NOMO-1 treated with DMSO at 0.1 percent for 48 hours (cell line): ENCODE measurements at regions not wholly inside any gene's neighbourhood (a gene's known extent, or its start where the extent isn't known, plus 50 kb on each side); places are given as distances from the start of the nearest gene placed in this dataset.

Experiments
- DNase-seq: peaks from one replicate; lab custom pipeline; 2025; ENCODE audit not compliant: unreplicated experiment; lab: John Stamatoyannopoulos, UW

- no peak for DNase-seq
Measured at GRCh38 chr12:124388038-124388671, 93.3 kb downstream of the RFLNA start.

GRCh38 chr12:124387528-124387911, 92.6 kb downstream of the RFLNA start:
- DNase-seq: no peak

GRCh38 chr12:124386661-124387527, 92.0 kb downstream of the RFLNA start:
- DNase-seq: no peak

GRCh38 chr12:124386059-124386458, 91.2 kb downstream of the RFLNA start:
- no peak for DNase-seq

- no peak for DNase-seq
Measured at GRCh38 chr12:124385219-124385969, 90.5 kb downstream of the RFLNA start.

GRCh38 chr12:124384299-124384894, 89.5 kb downstream of the RFLNA start:
- no peak for DNase-seq

GRCh38 chr12:124383028-124383427, 88.1 kb downstream of the RFLNA start:
- no peak for DNase-seq

GRCh38 chr12:124381456-124382296, 86.8 kb downstream of the RFLNA start:
- DNase-seq: peak; percentile 47

GRCh38 chr12:124380796-124381455, 86.0 kb downstream of the RFLNA start:
- DNase-seq: peak; percentile 17

GRCh38 chr12:124379938-124380754, 85.3 kb downstream of the RFLNA start:
- peak; percentile 40 for DNase-seq

GRCh38 chr12:124379379-124379937, 84.6 kb downstream of the RFLNA start:
- DNase-seq: no peak

GRCh38 chr12:124378926-124379325, 84.0 kb downstream of the RFLNA start:
- DNase-seq: no peak

GRCh38 chr12:124377981-124378509, 83.2 kb downstream of the RFLNA start:
- no peak for DNase-seq

- DNase-seq: no peak
Measured at GRCh38 chr12:124376435-124376834, 81.5 kb downstream of the RFLNA start.

- no peak for DNase-seq
Measured at GRCh38 chr12:124375789-124376175, 80.9 kb downstream of the RFLNA start.

GRCh38 chr12:124375141-124375788, 80.4 kb downstream of the RFLNA start:
- DNase-seq: no peak

- no peak for DNase-seq
Measured at GRCh38 chr12:124374567-124374966, 79.7 kb downstream of the RFLNA start.

GRCh38 chr12:124374147-124374546, 79.3 kb downstream of the RFLNA start:
- DNase-seq: no peak
